Liver (tissue), 1 donor: ENCODE measurements at regions not wholly inside any gene's neighbourhood (a gene's known extent, or its start where the extent isn't known, plus 50 kb on each side); places are given as distances from the start of the nearest gene placed in this dataset. TPM values are rescaled to one million over a fixed set of nuclear protein-coding genes. Genes with fewer than 3 reads are reported as not detected.

Experiments used
- small RNA-seq: library from RNA; depleted of rRNA; stranded (forward); fragments of <200 nt; gene quantifications from one replicate; pipeline ENCODE3, GENCODE V24; 2014

Small RNAs in the stretch of these regions (small RNA-seq; reads per million reads assigned to genes)
- gene AL133271.1, result not detected
- gene RF00019, result not detected
